K562 (cell line): ENCODE measurements at regions not wholly inside any gene's neighbourhood (a gene's known extent, or its start where the extent isn't known, plus 50 kb on each side); places are given as distances from the start of the nearest gene placed in this dataset.
A peak's percentile ranks its signal among the peaks of the same experiment; 100 is the strongest.

Experiments
- BCLAF1 ChIP-seq, 2 experiments: fragments of 450-650 bp in 1 of 2; IDR thresholded peaks; 2 replicates each; pipeline ENCODE4 v1.6.1; 2011 to 2017; ENCODE audit warnings: low read depth in 2 of 2, antibody characterized with exemption in 1 of 2, borderline replicate concordance in 1 of 2, low read length in 1 of 2, mild to moderate bottlenecking in 1 of 2, mixed read lengths in 1 of 2; ENCODE audit not compliant: control insufficient read depth in 1 of 2
- CEBPG ChIP-seq, 3 experiments: fragments of 200-800 bp in 1 of 3; sonication (Bioruptor generic) in 1 of 3; sonication (generic) in 1 of 3; formaldehyde crosslinking in 1 of 3; IDR thresholded peaks in 2 of 3; conservative IDR thresholded peaks in 1 of 3; 2 replicates each; pipeline versions ENCODE4 v1.6.1 to v1.8.0; 2016 to 2022; ENCODE audit warnings: missing compliant biosample characterization in 2 of 3, missing genetic modification characterization in 2 of 3, mild to moderate bottlenecking in 1 of 3, missing genetic modification reagents in 1 of 3
- GATAD2B ChIP-seq: fragments of 450-650 bp; IDR thresholded peaks from 2 replicates; pipeline ENCODE4 v1.6.1; 2017; ENCODE audit warnings: mild to moderate bottlenecking, borderline replicate concordance
- GTF3C2 ChIP-seq: IDR thresholded peaks from 3 replicates; pipeline ENCODE4 v1.6.1; 2011; ENCODE audit warnings: borderline replicate concordance, mild to moderate bottlenecking, moderate library complexity; ENCODE audit not compliant: insufficient read length; ENCODE audit errors: extremely low read depth
- PBX2 ChIP-seq, 2 experiments: IDR thresholded peaks in 1 of 2; conservative IDR thresholded peaks in 1 of 2; 2 replicates each; pipeline ENCODE4 v1.6.1; 2016; ENCODE audit warnings: low read depth in 2 of 2, mild to moderate bottlenecking in 1 of 2, missing compliant biosample characterization in 1 of 2, missing genetic modification characterization in 1 of 2, moderate library complexity in 1 of 2
- POLR2AphosphoS5 ChIP-seq: IDR thresholded peaks from 2 replicates; pipeline ENCODE4 v1.6.1; 2011; ENCODE audit warnings: mild to moderate bottlenecking, low read depth, low read length, moderate library complexity; ENCODE audit not compliant: control insufficient read depth, insufficient read depth
- SMC3 ChIP-seq: conservative IDR thresholded peaks from 2 replicates; pipeline ENCODE4 v1.6.1; 2011; ENCODE audit warnings: low read depth, low read length, improper control_type of control experiment; ENCODE audit not compliant: insufficient read depth
- ZNF133 ChIP-seq: fragments of 250-450 bp; sonication (Bioruptor Pico); IDR thresholded peaks from 2 replicates; pipeline ENCODE4 v1.4.0; 2020; ENCODE audit warnings: mild to moderate bottlenecking
- ZNF175 ChIP-seq: fragments of 200-800 bp; sonication (Bioruptor generic); IDR thresholded peaks from 2 replicates; pipeline ENCODE4 v1.6.1; 2016; ENCODE audit warnings: low read depth, mild to moderate bottlenecking, missing genetic modification characterization, missing compliant biosample characterization
- ZNF311 ChIP-seq: fragments of 250-450 bp; sonication (Bioruptor Pico); IDR thresholded peaks from 2 replicates; pipeline ENCODE4 v1.4.0; 2020; ENCODE audit warnings: mild to moderate bottlenecking, moderate library complexity
- TF ChIP-seq, protein P1 (sequence below): sonication (generic); formaldehyde crosslinking; IDR thresholded peaks from 2 replicates; pipeline ENCODE4 v1.8.0; 2022; ENCODE audit warnings: mild to moderate bottlenecking, missing genetic modification reagents, borderline replicate concordance

DNA sequence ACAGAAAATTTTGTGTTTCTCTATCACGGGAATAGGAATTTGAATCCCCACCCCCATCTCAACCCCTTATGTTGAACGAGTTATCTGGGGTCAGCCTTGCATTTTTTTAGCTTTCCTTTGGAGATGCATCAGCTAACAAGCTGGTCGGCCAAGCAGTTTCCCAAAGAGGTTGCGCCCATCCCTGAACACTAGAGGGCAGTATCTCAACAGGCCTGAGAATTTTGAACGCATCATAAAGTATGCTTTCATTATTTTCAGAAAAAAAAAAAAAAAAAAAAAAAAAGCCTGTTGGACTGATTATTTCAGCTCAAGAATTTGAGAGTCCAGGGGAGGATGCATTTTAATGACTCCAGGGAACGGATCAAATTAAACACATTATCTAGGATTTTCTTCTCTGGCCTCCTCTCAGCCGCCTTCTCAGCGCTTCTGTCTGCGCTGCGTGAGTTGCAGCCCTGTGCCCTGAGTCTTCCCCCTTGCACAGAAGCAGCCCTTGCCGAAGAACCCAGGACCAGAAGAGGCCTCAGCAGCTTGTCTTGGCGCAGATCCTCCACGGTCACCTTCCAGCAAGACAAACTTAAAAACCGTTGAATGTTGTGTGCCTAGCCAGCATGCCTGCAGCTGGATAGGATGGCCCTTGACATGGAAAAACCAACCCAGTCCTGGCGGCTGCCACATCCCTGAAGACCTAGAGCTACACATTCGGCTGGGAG, 76.6 kb upstream of the GZMB start (continued):
- no peak for TF ChIP-seq GTF3C2
- TF ChIP-seq GATAD2B, result no peak
- no peak for TF ChIP-seq ZNF133 (CRISPR knock-in tag)
- no peak for TF ChIP-seq CEBPG (CRISPR knock-in tag; IDR thresholded peaks at IDR 0.05)
- no peak for TF ChIP-seq CEBPG (tag; conservative IDR thresholded peaks at IDR 0.05 in 1 of 2, IDR thresholded peaks at IDR 0.05 in 1 of 2)
- TF ChIP-seq ZNF175 (CRISPR knock-in tag), result no peak
- peak; percentile 41; the same call in 1 of the 2 replicates for TF ChIP-seq SMC3
- TF ChIP-seq POLR2AphosphoS5, result no peak
- no peak for TF ChIP-seq BCLAF1 (IDR thresholded peaks at IDR 0.05; ENCODE audit: borderline replicate concordance in 1 of 2, control insufficient read depth in 1 of 2, low read depth in 2 of 2, low read length in 1 of 2)
- TF ChIP-seq, protein P1, sequence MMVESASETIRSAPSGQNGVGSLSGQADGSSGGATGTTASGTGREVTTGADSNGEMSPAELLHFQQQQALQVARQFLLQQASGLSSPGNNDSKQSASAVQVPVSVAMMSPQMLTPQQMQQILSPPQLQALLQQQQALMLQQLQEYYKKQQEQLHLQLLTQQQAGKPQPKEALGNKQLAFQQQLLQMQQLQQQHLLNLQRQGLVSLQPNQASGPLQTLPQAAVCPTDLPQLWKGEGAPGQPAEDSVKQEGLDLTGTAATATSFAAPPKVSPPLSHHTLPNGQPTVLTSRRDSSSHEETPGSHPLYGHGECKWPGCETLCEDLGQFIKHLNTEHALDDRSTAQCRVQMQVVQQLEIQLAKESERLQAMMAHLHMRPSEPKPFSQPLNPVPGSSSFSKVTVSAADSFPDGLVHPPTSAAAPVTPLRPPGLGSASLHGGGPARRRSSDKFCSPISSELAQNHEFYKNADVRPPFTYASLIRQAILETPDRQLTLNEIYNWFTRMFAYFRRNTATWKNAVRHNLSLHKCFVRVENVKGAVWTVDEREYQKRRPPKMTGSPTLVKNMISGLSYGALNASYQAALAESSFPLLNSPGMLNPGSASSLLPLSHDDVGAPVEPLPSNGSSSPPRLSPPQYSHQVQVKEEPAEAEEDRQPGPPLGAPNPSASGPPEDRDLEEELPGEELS (CRISPR knock-in tag), result no peak
- TF ChIP-seq PBX2 (CRISPR knock-in tag; IDR thresholded peaks at IDR 0.05; ENCODE audit: low read depth), result no peak
- TF ChIP-seq PBX2 (tag; conservative IDR thresholded peaks at IDR 0.05; ENCODE audit: low read depth), result no peak
- TF ChIP-seq ZNF311 (CRISPR knock-in tag), result no peak
- TF ChIP-seq, all 486 proteins: peak for 4
